GM21737 (cell line): ENCODE measurements at regions not wholly inside any gene's neighbourhood (a gene's known extent, or its start where the extent isn't known, plus 50 kb on each side); places are given as distances from the start of the nearest gene placed in this dataset.

Experiments used
- ATAC-seq: cut with Tn5 transposase; IDR thresholded peaks from one replicate; pipeline ENCODE4 v1.9.1; 2021; ENCODE audit warnings: mild to moderate bottlenecking, moderate library complexity; ENCODE audit not compliant: unreplicated experiment

DNA sequence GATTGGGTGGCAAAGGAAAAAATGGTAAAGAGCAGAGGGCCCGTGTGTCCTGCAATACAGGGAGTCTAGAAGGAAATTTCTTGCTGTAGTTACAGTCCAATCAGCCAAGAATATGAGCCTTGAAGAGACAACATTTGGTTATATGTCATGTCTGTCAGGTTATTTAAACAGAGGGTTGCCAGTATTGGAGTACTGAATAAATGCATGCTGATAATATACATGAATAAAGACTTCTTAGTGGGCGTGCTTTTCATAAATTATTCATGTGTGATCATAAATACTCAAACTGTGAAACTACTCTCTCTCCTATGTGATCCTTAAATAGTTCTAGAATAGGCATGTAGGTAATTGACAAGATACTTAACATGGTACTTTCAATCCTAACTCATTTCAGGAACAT is 249.0 kb downstream of the CRPPA start:
- ATAC-seq = no peak

DNA sequence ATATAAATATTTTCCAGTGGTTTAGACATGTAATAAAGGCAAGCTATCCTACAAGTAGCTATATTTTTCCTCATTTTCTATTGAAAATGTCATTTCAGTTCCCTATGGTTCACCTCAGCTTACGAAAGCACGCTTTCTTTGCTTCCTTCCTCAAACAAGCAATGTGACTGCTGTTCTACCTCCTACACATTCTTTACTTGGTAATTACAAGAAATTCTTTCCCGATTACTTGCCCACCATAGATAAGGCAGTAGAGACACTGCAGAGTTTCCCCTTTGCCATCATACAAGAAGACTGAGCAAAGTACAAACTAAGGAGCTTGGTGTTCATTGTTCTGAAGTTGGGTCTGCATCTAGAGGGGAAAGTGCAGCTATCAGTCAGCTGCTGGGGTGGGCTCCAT is 249.4 kb downstream of the CRPPA start:
- no peak for ATAC-seq

DNA sequence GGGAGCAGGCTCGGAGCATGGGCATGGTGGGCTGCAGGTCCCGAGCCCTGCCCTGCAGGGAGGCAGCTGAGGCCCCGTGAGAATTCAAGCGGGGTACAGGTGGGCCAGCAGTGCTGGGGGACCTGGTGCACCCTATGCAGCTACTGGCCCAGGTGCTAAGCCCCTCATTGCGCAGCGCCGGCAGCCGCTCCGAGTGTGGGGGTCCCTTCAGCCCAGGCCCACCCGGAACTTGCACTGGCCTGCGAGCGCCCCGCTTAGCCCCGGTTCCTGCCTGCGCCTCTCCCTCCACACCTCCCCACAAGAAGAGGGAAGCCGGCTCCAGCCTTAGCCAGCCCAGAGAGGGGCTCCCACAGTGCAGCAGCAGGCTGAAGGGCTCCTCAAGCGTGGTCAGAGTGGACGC is 250.7 kb downstream of the CRPPA start:
- ATAC-seq = no peak

DNA sequence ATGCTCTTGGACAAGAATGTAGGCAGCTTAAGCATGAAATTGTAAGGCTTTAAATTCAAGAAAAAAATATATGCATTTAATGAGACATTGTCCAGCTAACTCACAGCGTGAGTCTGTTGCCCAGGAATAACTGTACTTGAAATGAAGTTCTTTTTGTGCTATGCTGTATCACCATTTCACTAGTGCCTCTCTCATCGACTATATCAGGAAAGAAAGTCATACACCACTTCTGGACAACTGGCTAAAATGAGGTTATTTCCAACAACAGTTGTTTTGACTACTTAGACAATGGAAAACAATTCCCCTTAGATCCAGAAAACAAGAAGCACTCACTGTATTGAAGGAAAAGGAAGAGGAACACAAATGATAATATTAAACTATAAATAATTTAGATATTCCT is 251.8 kb downstream of the CRPPA start:
- ATAC-seq = no peak

DNA sequence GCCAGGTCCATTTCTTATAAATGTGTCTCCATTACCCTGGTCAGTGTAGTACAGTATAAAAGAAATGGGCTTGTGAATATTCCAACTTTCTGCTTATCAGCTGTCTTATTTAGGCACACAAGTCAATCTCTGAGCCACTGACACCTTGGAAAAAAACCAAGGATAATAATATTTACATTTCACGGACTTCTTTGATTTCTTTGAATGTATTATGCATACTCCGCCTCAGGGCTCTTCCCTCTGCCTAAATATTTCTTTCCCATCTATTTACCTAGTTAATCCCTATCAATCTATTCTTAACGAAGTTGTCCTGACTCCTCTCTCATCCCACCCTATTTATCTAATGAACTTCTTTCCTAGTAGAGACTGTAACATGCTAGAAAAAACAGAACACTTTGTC is 253.8 kb downstream of the CRPPA start:
- ATAC-seq = no peak

DNA sequence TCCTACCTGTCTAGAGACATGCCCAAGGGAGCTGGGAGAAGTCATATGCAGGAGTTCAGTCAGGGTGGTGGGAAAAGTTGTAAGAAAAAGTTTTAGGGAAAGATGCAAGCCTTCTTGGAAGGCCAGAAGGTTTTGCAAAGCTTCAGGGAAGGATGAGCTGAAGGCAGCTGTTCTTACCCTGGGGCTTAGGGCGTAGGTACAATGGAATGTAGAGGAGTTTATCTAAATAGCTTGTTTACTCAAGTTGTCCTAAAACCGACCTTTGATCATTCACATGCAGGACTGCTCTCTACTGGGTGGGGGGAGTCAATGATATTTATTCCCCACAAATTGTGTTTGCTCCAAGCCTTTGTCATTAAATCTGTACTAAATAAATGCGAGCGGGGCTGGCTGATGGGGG is 277.0 kb downstream of the CRPPA start:
- no peak for ATAC-seq

DNA sequence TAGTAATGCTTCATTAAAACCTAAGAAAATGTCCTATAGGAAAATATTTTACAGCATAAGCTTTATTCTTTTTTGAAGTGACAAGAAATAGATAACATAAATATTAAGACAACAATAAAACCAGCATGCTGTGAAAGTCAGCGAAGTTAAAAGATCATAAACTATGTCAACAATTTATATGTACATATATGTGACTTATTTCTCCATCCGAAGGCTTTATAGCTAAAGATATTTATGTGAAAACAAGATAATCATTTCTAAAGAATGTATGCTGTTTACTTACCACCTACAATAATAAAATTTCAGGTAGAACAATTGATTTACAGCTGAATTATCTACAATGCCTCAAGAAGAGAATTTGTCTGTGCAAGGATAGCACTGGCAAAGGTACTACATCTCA is 283.4 kb downstream of the CRPPA start:
- no peak for ATAC-seq

DNA sequence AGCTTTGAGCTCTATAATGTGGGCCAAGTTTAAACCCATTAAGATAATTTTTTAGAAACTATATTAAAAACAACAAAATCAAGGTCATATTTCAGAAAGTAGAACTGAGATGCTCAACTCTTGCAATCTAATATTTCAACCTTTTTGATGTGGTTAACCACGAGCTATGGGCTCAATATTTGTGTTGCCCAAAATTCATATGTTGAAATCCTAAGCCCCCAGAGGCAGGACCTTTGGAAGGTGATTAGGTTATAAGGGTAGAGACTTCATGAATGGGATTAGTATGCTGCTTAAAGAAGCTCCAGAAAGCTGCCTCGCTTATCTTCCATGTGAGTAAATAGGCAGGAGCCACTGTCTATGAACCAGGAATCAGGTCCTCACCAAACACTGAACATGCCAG is 284.4 kb downstream of the CRPPA start:
- no peak for ATAC-seq

DNA sequence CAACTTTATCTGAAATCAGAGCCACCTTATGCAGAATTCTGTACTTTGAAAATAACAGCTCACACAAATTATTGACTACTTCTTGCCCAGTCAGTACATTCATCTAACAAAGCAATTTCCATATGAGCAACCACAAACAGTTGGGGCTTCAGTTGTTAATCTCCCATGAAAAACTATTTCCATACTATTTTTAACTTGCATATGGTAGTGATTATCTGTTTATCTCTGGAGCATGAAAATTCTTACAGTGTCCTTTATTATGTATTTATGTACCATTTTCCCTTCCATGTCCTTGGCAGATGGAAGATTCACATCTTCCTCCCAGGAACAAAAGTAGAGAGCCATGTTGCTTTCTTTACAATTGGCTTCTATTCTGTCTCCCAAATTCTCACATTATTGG is 285.7 kb downstream of the CRPPA start:
- no peak for ATAC-seq

DNA sequence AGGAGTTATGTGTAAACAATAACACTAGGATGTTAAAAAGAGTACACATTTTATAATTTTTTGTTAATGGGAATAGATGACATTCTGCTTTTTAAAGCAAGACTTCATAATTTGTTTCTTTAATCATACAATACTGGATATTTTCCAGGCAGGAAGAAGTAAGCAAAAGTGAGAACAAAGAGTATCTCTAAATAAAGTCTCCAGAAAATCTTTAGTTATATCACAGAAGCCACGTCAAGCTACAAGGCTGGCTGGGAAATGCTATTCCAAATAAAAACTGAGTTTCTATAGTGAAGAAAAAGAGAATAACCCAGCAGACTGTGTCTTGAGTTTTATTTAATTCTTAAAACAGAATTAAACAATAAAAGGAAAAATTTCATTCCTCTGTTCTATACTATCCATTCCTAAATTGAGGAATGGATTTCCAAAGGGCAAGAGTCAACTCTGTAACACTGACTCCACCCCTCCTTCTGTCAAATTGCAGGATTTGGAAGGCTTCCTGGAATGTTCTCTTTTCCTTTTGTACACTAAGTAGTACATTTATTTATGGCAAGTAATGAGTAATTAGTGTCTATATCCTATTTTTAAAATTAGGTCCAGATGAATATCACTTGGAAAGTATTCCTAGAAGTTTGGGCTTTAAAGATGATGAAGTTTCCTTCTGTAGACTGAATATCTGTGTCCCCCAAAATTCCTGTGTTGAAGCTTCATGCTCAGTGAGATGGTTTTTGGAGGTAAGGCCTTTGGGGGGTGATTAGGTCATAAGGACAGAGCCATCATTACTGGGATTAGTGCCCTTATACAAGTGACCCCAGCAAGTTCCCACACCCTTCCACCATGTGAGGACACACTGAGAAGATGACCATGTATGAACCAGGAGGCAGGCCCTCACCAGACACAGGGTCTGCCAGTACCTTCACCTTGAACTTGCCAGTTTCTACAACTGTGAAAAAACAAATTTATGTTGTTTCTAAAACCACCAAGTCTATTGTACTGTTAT is 290.9 kb downstream of the CRPPA start:
- ATAC-seq = no peak

DNA sequence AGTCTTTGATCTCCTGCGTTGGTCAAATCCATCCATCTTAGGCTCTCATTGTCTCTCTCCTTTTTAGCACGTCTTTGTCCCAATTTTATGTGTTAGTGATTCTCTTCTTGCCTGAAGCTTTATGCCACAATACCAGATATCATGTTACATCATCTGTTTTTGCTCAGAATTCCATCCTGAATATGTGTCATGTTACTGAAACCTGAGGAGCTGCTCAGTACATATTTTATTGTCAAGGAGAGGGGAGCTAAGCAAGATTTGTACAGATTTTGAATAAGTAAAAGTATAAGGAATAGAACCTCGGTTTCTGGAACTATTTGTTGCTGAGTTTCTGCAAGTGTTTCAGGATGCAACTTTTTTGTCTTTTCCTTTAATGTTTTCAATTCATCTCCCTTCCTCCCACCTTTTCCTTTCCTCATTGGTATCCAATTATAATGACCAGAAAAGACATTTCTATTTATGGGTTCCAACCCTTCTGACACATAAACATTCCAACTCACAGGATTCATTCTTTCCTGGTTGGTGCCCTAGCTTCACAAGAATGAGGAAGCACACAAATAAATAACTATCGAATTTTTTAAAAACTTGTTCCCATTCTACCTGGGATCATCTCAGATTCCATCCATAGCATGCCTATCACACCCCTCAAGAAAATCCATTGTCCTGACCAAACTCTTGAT is 291.8 kb downstream of the CRPPA start:
- no peak for ATAC-seq

DNA sequence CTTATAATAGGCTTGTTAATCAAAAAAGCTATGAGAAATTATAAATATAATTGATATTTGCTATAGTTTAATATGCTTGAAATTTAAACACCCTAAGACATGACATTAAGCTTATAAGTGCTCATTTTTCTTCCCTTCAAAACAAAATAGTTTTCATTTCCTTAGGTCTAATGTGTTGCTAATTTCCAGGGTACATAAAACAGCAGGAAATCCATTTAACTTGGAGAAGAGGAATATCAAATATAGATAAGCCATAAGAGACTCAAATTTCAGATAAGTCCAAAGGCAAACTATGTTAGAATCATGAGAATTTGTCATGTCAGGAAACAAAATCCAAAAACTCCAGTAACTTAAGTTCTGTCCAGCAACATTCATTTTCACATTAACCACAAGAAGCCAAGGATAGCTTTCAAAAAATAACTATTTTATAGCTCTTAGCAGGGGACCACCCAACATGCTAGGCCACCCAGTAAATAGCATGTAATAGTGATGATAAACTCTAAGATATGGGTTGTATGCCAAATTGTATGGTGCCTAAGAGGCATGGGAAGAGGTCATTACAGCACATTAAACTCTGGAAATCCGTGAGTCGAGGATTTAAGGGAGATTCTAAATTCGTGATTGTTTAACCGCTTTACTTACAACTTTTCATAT is 298.1 kb downstream of the CRPPA start:
- no peak for ATAC-seq

DNA sequence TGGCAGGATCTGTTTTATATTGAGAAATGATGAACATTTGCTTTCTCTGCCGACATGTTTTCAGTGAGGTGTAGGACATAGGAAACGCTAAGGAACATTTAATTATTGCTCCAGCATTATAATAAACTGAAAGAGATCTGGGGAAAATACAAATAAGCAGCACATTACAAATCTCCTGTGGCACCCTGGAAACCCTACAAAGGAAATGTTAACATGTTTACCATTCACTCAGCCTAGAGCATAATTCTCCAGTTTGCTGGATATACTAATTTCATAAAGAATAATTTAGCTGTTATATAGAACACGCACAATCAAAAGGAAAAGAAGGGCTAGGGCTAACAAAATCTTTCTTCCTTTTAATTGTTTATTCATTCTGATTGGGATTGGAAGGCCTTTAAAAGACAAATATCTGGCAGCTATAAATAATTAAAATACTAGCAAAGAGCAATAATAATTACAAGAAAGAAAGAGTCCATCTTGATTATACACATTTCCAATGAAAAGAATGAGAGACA is 299.4 kb downstream of the CRPPA start:
- ATAC-seq = no peak

DNA sequence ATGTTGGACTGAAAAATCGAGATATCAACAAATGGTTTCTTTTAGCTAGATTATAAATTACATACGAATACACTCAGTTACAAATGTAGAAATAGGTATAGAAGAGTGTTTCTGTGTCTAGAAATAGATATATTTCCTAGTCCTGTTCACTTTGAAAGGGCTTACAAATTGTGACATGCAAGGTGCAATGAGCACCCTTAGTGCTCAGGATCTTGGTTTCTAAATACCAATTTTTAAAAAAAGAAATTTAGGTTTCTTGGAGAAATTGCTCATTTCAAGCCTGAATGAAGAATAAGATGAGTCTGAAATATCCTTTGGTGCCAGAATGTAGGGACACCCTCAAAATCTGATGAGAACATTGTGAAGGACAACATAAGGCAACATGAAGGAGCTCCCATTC is 306.0 kb downstream of the CRPPA start:
- ATAC-seq = no peak

DNA sequence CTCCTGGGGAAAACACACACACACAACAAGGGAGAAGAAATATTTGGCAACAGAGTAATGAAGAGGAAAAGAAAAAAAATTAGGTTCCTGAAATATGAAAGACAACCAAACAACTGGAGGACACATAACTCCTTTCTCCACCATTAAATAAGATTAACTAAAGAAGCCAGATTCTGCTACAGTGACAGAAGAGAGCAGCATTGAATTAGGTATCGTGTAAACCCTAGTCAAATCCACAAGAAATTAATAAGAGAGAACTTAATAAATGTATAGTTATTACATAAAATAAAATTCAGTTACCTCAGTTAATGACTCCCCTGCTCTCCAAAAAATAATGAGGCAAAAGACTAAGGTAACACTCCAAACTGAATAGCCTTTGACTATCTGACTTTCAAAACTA is 306.7 kb downstream of the CRPPA start:
- ATAC-seq = no peak

DNA sequence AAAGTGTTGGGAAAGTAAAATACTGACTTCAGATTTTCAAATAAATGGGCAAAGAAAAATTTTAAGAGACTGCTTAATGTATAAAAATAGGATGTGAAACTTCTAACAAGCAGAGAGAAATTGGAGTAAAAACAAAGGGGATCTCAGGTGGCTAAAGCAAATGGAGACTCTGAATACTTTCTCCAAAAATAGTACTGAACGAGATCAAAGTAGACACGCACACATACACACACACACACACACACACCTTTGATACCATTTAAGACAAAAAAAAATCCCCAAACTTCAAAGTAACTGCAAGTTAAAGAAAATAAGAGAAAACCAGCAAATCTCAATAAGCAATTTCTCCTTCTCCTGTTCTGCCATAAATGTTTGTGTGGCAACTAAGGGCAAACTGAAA is 307.3 kb downstream of the CRPPA start:
- ATAC-seq = no peak

DNA sequence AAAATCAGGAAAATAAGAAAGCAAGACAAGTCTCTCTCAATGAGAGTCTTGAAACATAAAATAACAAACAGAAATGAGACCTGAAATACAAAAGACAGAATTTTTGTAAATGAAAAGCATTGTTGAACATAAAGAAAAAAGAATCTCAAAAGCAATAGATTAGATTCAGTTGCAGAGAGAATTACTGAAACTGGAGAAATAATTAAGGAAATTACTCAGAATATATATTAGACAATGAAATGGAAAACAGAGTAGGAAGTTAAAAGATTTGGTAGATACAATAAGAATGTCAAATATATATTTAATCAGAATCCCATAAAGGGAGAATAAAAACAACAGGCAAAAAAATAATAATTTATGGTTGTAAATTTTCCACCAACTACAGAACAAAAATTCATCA is 308.3 kb downstream of the CRPPA start:
- no peak for ATAC-seq

DNA sequence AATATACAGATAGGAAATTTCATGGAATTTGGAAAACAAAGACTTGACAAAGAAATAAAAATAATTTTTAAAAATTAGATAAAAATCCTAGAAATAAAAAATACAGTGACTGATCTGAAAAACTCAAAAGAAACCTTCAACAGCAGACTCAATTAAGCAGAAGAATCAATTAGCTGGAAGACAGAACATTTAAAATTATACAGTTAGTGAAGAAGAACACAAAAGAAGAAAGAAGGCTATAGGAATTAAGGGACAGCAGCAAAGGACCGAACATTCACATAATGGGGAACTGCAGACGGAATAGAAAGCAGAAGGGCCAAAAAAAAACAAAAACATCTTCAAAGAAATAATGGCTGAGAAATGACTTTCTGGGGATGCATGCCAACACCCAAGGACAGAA is 314.5 kb downstream of the CRPPA start:
- no peak for ATAC-seq

DNA sequence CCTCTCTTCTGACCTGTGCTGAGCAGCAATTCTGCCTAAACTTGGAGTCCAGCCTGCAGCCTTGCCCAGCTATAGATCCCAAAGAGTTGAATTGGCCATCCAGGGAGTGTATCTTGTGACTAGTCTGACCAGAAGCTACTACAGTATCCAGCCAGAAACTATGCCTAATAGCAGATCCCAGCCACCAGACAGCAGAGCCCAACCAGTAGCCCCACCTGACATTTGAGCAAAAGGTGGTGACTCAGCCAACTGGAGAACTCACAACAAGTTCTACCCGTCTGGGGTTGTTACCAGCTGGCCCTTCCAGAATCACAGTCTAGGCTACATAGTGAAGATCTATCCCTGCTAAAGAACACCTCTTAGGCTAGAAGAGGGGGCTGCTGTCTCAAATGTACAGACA is 315.0 kb downstream of the CRPPA start:
- ATAC-seq = no peak

DNA sequence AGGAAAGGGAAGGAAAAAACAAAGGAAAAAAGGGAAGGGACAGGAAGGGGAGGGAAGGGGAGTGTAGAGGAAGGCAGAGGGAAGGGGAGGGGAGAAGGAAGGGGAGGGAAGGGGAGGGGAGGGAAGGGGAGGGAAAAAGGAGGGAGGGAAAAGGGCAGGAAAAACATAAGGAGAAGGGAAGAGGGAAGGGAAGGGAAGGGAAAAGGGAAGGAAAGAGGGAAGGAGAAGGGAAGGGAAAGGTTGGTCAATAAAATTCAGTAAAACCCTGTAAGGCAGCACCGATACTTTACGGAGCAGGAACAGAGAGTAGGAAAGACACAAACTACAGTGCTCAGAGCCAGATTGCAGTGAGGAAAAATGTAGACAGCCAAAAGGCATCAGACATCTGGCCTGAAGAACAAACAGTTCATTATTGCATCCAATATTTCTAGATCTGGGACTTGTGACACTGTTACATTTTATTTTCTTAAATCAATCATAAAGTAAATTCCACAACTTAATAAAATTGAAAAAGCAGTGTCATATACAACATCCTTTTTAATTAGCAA is 322.0 kb downstream of the CRPPA start:
- no peak for ATAC-seq

DNA sequence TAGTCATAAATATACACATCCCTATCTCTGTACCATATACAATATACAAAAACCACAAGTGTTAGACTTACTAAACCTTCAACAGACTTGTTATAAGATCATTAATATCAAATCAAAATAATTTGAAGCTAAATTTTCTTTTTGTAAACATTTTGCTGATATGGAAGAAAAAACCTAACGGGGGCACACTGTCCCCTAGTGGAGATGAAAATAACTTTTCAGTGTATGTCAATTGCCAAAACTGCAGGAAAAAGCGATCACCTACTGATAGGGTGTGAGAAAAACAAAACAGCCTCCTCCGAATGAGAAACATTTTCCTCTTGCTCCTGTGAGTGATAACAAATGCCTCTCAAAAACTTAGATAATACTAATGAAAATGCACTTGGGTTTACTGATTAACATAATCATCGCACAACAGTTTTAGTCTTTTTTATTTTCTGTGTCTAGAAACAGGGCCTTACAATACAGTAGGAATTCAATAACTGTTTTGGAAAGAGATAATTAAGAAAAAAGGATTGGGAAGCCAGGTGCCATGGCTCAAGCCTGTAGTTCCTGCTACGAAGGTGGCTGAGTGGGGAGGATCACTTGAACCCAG is 322.7 kb downstream of the CRPPA start:
- ATAC-seq = no peak
